ENCODE measurements at regions not wholly inside any gene's neighbourhood (a gene's known extent, or its start where the extent isn't known, plus 50 kb on each side); places are given as distances from the start of the nearest gene placed in this dataset.
"Not testable (repeated sequence)": the region's sequence is repeated elsewhere in the genome, so short reads cannot be mapped to it uniquely, and the experiment has no call there.

- H3K4me1 Mint-ChIP-seq; H3K4me3 Mint-ChIP-seq; H3K27ac Mint-ChIP-seq; H3K27ac ChIP-seq (ENCODE audit: low read depth, low read length); H3K9ac ChIP-seq (ENCODE audit: extremely low read depth, low read length, poor library complexity, severe bottlenecking); H3K4me1 ChIP-seq (ENCODE audit: control insufficient read depth, insufficient read depth, low read length); H3K36me3 ChIP-seq (ENCODE audit: control insufficient read depth, insufficient read depth, low read length); H3K27me3 Mint-ChIP-seq (ENCODE audit: insufficient read depth); H3K4me3 ChIP-seq (ENCODE audit: low read length); DNase-seq; H3K27me3 ChIP-seq (ENCODE audit: control insufficient read depth, insufficient read depth, low read length, poor library complexity, severe bottlenecking): not testable (repeated sequence)
- 39 to 48% methylated on average over 4 of the region's 4 CpGs for WGBS, 2 experiments (ENCODE audit: insufficient coverage in 1 of 2, insufficient read length in 1 of 2)
- peaks cover 100% of the 10 kb centered on the region for H3K9me3 Mint-ChIP-seq
- H3K9me3 ChIP-seq (ENCODE audit: control insufficient read depth, low read length) = peaks cover 100% of the 10 kb centered on the region
- H3K36me3 Mint-ChIP-seq (ENCODE audit: low read depth) = peaks cover 27% of the 10 kb centered on the region
Observed at GRCh38 chr19:27355581-27355980, 1857.4 kb downstream of the UQCRFS1 start.

Measured in endodermal cell (in vitro differentiated cells).